Panc1 (cell line): ENCODE measurements at regions not wholly inside any gene's neighbourhood (a gene's known extent, or its start where the extent isn't known, plus 50 kb on each side); places are given as distances from the start of the nearest gene placed in this dataset.

Experiments used
- POLR2AphosphoS5 ChIP-seq: IDR thresholded peaks from 2 replicates; pipeline ENCODE4 v1.6.1; 2012; ENCODE audit warnings: mild to moderate bottlenecking, low read depth, low read length, moderate library complexity
- TF ChIP-seq, protein P1 (sequence below), 2 experiments: IDR thresholded peaks; 2 replicates each; pipeline ENCODE4 v1.6.1; 2011 to 2012; ENCODE audit warnings: low read depth in 2 of 2, control low read depth in 1 of 2, low read length in 1 of 2, mild to moderate bottlenecking in 1 of 2, moderate library complexity in 1 of 2; ENCODE audit not compliant: insufficient read depth in 1 of 2

DNA sequence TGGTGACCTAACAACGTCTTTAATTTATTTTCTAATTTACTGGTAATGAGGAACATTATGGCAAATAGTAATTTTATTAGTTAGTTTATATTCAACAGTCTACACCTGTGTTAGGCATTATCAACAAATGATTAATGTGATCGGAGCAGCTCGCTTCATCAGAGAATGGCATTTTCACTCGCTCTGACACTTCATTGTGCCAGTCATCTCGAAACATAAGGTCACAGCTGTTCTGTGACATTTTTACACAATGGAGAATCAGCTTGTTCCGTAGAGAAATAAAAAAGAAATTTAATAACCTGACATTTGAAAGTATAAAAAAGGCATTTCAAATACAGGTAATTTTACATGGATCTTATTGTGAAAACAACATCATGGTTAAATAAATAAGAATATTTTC is 858.4 kb downstream of the SLITRK6 start:
- no peak for TF ChIP-seq POLR2AphosphoS5
- TF ChIP-seq, protein P1, sequence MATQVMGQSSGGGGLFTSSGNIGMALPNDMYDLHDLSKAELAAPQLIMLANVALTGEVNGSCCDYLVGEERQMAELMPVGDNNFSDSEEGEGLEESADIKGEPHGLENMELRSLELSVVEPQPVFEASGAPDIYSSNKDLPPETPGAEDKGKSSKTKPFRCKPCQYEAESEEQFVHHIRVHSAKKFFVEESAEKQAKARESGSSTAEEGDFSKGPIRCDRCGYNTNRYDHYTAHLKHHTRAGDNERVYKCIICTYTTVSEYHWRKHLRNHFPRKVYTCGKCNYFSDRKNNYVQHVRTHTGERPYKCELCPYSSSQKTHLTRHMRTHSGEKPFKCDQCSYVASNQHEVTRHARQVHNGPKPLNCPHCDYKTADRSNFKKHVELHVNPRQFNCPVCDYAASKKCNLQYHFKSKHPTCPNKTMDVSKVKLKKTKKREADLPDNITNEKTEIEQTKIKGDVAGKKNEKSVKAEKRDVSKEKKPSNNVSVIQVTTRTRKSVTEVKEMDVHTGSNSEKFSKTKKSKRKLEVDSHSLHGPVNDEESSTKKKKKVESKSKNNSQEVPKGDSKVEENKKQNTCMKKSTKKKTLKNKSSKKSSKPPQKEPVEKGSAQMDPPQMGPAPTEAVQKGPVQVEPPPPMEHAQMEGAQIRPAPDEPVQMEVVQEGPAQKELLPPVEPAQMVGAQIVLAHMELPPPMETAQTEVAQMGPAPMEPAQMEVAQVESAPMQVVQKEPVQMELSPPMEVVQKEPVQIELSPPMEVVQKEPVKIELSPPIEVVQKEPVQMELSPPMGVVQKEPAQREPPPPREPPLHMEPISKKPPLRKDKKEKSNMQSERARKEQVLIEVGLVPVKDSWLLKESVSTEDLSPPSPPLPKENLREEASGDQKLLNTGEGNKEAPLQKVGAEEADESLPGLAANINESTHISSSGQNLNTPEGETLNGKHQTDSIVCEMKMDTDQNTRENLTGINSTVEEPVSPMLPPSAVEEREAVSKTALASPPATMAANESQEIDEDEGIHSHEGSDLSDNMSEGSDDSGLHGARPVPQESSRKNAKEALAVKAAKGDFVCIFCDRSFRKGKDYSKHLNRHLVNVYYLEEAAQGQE (IDR thresholded peaks at IDR 0.05; ENCODE audit: insufficient read depth in 1 of 2, low read depth in 2 of 2, low read length in 1 of 2): no peak
